ENCODE measurements at regions not wholly inside any gene's neighbourhood (a gene's known extent, or its start where the extent isn't known, plus 50 kb on each side); places are given as distances from the start of the nearest gene placed in this dataset.

DNA sequence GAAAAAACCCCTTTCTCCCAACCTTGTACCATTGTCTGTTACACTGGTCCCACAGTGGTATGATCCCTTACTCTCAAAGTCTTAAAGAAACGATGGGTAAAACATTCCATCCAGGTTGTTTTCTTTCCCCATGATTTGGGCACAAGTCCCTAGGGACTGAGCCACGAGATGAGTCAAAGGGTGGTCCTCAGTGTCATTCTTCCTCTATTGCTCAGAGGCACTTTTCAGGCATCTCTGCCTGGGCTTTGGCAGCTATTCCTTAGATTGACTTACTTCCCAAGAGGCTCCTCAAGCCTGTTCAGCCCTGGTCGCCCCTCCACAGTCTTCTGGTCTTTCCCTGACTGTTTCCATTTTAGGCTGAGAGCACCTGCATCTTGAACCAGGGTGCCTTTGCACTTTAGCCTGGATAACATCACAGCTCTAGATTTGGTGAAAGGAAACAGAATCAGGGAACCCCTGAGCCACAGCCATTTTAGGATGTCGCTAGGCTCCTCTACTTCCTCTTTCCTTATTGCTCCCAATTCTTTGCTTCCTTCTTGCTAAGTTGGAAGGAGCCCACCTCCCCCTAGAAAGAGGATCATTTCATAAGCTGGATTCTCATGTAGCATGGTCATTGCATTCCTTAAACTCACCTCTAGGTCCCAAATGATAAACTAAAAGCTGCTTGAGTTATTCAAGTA is 131.0 kb upstream of the TPRG1 start:
- H3K27me3 Mint-ChIP-seq = no peaks in the 10 kb centered on the region
- ATAC-seq = no peak
- DNase-seq = no peak
- no peak overlapping the region for H3K27ac Mint-ChIP-seq
- H3K4me1 Mint-ChIP-seq = peaks cover 52% of the 10 kb centered on the region
- peaks cover 9% of the 10 kb centered on the region for H3K36me3 Mint-ChIP-seq
- H3K9me3 Mint-ChIP-seq (ENCODE audit: low read depth) = peaks cover 2% of the 10 kb centered on the region
- CTCF ChIA-PET = interaction anchor here (0.9 to 9.1 kb wide), 23 partner anchors 8 to 1302 kb away, joined by 3 to 97 read pairs (median 6); partner anchors contain the start of gene BCL6
- H3K4me3 Mint-ChIP-seq = no peak overlapping the region

DNA sequence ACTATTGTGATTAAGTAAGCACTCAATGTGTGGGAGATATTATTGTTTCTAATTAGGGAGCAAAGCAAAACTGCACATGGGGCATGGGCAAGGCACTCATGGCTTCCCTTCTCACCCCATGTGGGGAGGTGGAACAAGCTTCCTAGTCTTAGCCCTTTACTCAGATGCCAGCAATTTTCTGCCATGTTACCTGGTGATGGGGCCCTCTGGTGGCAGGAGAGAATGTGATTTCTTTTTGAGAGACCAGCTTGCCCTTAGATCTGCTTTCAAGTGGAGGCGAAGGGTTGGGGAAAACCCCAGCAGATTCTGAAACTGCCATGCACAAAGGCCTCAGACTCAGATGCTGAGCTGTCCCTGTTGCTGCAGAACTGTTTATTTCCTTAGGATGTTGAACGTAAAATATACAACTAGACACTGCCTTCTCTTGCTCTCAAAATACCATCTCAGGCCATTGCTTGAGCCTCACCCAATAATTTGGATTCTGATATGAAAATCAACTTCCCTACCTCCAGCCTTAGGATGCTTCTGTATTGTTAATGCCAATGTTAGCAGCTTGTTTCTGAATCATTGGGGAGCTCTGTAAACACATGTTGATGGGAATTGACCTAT is 130.2 kb upstream of the TPRG1 start:
- peaks cover 58% of the 10 kb centered on the region for H3K4me1 Mint-ChIP-seq
- ATAC-seq = peak; percentile 94
- DNase-seq = peak; percentile 86
- peak overlapping the region; percentile 73 for H3K27ac Mint-ChIP-seq
- H3K36me3 Mint-ChIP-seq = peaks cover 9% of the 10 kb centered on the region
- H3K4me3 Mint-ChIP-seq = no peak overlapping the region
- H3K27me3 Mint-ChIP-seq = no peaks in the 10 kb centered on the region
- peaks cover 2% of the 10 kb centered on the region for H3K9me3 Mint-ChIP-seq (ENCODE audit: low read depth)
- CTCF ChIA-PET = interaction anchor here (0.8 to 9.1 kb wide), 26 partner anchors 8 to 1303 kb away, joined by 3 to 97 read pairs (median 6); partner anchors contain the start of gene BCL6

DNA sequence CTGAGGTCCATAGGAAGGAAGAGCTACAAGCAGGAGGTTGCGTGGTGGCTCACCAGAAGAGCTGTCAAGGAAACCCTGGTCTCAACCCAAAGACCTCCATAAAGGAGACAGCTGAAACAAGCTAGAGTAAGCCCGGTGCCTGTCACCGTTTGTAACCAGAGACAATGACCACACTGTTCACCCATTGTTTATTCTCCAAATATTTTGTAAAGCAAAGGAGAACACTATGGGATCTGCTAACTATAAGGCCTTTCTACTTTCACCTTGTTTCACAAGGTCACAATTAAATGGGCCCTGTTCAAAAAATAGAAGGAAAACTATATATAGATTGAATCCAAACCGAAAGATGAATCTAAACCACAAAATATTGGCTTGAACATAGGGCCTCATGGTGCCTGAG is 128.9 kb upstream of the TPRG1 start:
- DNase-seq (no peak), ATAC-seq (no peak)
- CTCF ChIA-PET = interaction anchor here (0.6 to 9.1 kb wide), 6 partner anchors 10 to 1304 kb away, joined by 3 to 97 read pairs (median 18); partner anchors contain the start of gene BCL6
- Mint-ChIP-seq H3K4me1 (peaks cover 60% of the 10 kb centered on the region), H3K9me3 (ENCODE audit: low read depth) (peaks cover 2% of the 10 kb centered on the region), H3K27me3 (no peaks in the 10 kb centered on the region), H3K36me3 (peaks cover 9% of the 10 kb centered on the region), H3K4me3 (no peak overlapping the region), H3K27ac (no peak overlapping the region)

DNA sequence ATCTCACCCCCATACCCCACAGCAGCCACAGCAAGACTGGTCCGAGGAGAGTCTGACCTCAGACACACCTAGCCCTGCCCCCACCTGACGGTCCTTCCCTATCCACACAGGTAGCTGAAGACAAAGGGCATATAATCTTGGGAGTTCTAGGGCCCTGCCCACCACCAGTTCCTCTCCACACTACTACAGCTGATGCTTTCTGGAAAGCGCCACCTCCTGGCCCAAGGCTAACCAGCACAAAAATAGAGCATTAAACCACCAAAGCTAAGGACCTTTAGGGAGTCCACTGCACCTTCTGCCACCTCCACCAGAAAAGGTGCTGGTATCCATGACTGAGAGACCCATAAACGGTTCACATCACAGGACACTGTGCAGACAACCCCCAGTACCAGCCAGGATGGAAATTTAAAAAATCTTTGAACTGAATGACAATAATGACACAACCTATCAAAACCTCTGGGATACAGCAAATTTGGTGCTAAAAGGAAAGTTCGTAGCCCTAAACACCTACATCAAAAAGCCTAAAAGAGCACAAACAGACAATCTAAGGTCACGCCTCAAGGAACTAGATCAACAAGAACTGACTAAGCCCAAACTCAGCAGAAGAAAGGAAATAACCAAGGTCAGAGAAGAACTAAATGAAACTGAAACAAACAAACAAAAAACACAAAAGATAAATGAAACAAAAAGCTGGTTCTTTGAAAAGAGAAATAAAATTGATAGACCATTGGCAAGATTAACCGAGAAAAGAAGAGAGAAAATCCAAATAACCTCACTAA is 122.1 kb upstream of the TPRG1 start:
- Mint-ChIP-seq H3K36me3 (peaks cover 43% of the 10 kb centered on the region), H3K27ac (peak overlapping the region; percentile 98), H3K9me3 (ENCODE audit: low read depth) (no peaks in the 10 kb centered on the region), H3K4me1 (peaks cover 48% of the 10 kb centered on the region), H3K4me3 (peak overlapping the region; percentile 43), H3K27me3 (no peaks in the 10 kb centered on the region)
- DNase-seq (peak; percentile 56), ATAC-seq (peak; percentile 82)
- CTCF ChIA-PET = interaction anchor here (0.7 to 5.5 kb wide), 12 partner anchors 8 to 1311 kb away, joined by 3 to 41 read pairs (median 4); no protein-coding TSS in a partner anchor

DNA sequence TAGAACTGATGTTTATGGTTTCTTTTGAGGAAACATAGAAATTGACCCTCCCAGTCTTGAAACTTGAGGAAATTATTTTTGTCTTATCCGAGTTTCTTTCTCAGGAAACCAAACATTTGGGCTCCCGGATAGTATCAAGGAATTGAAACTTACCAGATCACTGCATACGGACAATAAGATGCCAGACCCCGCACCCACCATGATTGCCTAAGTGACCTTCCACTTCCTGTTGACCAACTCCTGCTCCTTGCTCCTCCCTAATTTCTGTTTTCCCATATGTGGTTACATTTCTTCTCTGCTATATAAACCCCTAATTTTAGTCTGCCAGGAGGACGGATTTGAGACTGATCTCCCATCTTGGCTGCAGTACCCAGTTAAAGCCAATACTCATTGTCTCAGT is 118.4 kb upstream of the TPRG1 start:
- H3K36me3 Mint-ChIP-seq = peaks cover 39% of the 10 kb centered on the region

DNA sequence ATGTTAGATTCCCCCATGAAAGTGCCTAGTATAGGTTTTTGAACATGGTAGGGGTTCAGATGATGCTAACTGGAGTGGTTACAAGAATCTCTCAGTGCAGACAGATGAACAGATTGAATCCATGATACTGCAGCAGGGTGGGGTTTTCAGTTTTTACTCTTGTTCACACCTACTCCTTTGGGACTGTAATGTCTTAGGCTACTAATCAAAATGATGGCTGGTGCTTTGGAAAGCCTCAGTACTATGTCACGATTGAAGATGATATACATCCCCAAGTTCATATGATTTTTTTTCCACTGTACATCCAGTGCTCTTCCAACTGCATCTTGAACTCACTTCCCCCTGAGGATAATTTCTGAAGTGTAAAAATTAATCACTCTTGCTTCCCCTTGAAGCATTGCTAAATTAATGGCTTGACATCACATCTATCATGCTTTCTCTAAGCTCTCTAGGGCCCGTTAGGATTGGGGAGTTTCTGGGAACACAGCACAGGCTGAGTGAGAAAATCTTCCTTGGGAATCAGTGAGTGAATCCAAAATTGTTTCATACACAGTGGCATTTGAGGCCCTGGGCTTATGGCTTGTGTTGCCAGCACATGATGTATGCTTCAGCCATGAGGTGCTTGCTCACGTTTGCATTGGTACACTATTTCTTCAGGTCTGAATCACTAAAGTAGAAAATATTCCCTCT is 115.0 kb upstream of the TPRG1 start:
- Mint-ChIP-seq H3K36me3 (peaks cover 15% of the 10 kb centered on the region), H3K4me3 (no peak overlapping the region), H3K27ac (no peak overlapping the region), H3K4me1 (peaks cover 11% of the 10 kb centered on the region), H3K9me3 (ENCODE audit: low read depth) (peaks cover 4% of the 10 kb centered on the region), H3K27me3 (no peaks in the 10 kb centered on the region)
- DNase-seq (no peak), ATAC-seq (no peak)
- CTCF ChIA-PET = no interaction called here

More for the DNA sequence above, 118.4 kb upstream of the TPRG1 start:
- H3K27me3 Mint-ChIP-seq = no peaks in the 10 kb centered on the region
- H3K9me3 Mint-ChIP-seq (ENCODE audit: low read depth) = no peaks in the 10 kb centered on the region
- DNase-seq (no peak), ATAC-seq (no peak)
- CTCF ChIA-PET = interaction anchor here (1.0 to 5.5 kb wide), 4 partner anchors 12 to 1315 kb away, joined by 3 to 41 read pairs (median 4); no protein-coding TSS in a partner anchor
- H3K27ac Mint-ChIP-seq = no peak overlapping the region
- H3K4me3 Mint-ChIP-seq = no peak overlapping the region
- peaks cover 38% of the 10 kb centered on the region for H3K4me1 Mint-ChIP-seq

DNA sequence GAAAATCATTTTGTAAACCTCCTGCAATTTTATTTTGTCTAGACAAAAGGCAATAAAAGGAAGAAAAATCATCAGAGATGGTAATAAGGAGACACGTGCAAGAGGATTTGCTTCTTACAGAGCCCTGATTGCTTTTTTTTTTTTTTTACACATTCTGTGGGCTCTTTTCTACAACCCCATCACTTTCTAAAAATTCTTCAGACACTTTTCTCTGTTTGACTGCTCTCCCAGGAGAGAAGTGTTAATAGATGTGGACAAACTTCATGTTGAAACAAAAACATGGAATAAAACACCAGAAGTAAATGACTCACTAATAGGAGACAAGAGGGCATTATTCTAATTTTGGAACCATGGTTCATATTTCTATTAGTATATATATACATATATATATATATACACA is 114.4 kb upstream of the TPRG1 start:
- peaks cover 13% of the 10 kb centered on the region for H3K36me3 Mint-ChIP-seq
- CTCF ChIA-PET = no interaction called here
- no peak overlapping the region for H3K27ac Mint-ChIP-seq
- ATAC-seq (no peak), DNase-seq (no peak)
- H3K4me1 Mint-ChIP-seq = peaks cover 8% of the 10 kb centered on the region
- H3K9me3 Mint-ChIP-seq (ENCODE audit: low read depth) = peaks cover 4% of the 10 kb centered on the region
- H3K27me3 Mint-ChIP-seq = no peaks in the 10 kb centered on the region
- H3K4me3 Mint-ChIP-seq = no peak overlapping the region

DNA sequence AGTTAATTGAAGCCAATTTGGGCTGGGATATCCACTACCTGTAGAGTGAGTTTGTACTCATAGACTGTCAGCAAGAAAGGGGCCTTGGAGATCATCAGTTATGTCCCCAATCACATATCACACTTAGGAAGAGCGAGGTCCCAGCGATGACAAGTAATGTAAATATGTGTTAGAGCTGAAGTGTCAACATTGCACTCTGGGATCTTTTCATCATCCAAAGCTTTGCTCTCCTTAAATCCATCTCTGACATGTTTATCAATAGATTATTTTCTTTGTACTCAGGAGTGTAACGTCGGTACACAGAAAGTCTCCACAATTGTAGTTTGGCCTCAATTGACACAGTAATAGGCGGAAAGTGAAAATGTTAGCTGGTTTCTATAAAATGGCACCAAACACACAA is 113.7 kb upstream of the TPRG1 start:
- DNase-seq (no peak), ATAC-seq (no peak)
- H3K27me3 Mint-ChIP-seq = no peaks in the 10 kb centered on the region
- H3K4me1 Mint-ChIP-seq = peaks cover 8% of the 10 kb centered on the region
- H3K27ac Mint-ChIP-seq = no peak overlapping the region
- peaks cover 4% of the 10 kb centered on the region for H3K9me3 Mint-ChIP-seq (ENCODE audit: low read depth)
- CTCF ChIA-PET = no interaction called here
- peaks cover 15% of the 10 kb centered on the region for H3K36me3 Mint-ChIP-seq
- H3K4me3 Mint-ChIP-seq = no peak overlapping the region

DNA sequence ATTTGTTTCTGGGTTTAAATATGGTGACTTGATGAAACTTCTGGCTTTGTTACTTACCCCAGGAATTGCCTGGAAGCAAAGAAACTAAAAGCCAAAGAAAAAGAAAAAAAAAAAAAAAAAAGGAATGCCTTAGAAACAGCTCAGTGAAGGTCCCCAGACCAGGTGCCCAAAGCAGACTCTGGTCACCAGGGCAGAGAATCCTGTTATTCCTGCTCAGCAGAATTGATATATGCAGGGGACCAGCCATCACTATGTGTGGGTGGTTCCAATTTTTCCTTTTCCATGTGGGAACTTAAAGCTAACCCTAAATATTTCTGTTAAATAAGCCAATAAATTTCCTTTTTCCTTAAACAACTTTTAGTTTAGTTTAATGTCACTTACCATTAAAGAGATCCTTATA is 100.8 kb upstream of the TPRG1 start:
- no peak for DNase-seq
- Mint-ChIP-seq H3K36me3 (peaks cover 2% of the 10 kb centered on the region), H3K9me3 (ENCODE audit: low read depth) (no peaks in the 10 kb centered on the region), H3K27ac (no peak overlapping the region), H3K4me3 (no peak overlapping the region), H3K4me1 (peaks cover 11% of the 10 kb centered on the region), H3K27me3 (no peaks in the 10 kb centered on the region)
- no peak for ATAC-seq
- CTCF ChIA-PET = interaction anchor here (0.7 to 1.7 kb wide), 3 partner anchors 28 to 1331 kb away, joined by 3 to 12 read pairs (median 4); no protein-coding TSS in a partner anchor

DNA sequence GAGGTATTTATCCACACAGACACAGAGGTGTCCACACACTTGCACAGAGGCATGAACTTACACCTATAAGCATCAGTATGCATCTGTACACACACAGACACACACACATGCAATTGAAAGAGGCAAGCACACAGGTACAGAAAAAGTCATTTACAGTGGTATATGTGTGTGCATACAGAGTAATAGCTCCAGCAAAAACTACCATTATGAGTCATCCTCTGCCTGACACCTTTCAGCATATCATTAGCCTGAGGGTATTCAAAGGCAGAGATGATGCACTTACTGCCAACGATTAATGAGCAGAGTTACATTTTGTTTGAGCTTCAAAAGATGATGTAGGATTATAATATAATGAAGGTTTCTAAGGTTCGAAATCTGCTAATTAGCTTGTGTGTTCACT is 100.3 kb upstream of the TPRG1 start:
- Mint-ChIP-seq H3K27ac (no peak overlapping the region), H3K27me3 (no peaks in the 10 kb centered on the region), H3K4me1 (peaks cover 11% of the 10 kb centered on the region), H3K36me3 (peaks cover 2% of the 10 kb centered on the region), H3K4me3 (no peak overlapping the region), H3K9me3 (ENCODE audit: low read depth) (no peaks in the 10 kb centered on the region)
- DNase-seq (peak; percentile 44), ATAC-seq (peak; percentile 100)
- CTCF ChIA-PET = interaction anchor here (0.7 to 1.7 kb wide), 4 partner anchors 29 to 1331 kb away, joined by 3 to 12 read pairs (median 4); no protein-coding TSS in a partner anchor

DNA sequence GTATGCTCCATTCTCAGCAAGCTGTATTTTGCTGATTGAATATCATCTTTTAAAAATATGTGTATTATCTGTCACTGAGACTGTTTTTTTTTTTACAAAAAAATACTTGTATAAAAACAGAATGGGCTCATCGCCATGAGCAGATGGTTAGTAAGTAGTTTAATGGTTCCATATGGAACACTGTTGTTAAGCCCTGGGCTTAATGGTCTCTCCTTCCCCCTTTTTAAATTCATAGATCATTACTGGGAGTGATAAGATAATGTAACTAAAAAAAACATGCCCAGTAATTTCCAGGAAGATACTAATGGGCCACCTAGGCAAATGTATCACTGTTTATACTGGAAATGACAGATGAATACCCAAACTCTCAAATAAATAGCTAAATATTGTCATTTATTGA is 95.3 kb upstream of the TPRG1 start:
- CTCF ChIA-PET = interaction anchor here (1.2 kb wide), 1 partner anchor 35 kb away, joined by 3 read pairs; no protein-coding TSS in a partner anchor
- Mint-ChIP-seq H3K4me3 (no peak overlapping the region), H3K9me3 (ENCODE audit: low read depth) (no peaks in the 10 kb centered on the region), H3K36me3 (peaks cover 3% of the 10 kb centered on the region), H3K27ac (no peak overlapping the region), H3K4me1 (peaks cover 7% of the 10 kb centered on the region), H3K27me3 (no peaks in the 10 kb centered on the region)
- ATAC-seq (no peak), DNase-seq (no peak)

DNA sequence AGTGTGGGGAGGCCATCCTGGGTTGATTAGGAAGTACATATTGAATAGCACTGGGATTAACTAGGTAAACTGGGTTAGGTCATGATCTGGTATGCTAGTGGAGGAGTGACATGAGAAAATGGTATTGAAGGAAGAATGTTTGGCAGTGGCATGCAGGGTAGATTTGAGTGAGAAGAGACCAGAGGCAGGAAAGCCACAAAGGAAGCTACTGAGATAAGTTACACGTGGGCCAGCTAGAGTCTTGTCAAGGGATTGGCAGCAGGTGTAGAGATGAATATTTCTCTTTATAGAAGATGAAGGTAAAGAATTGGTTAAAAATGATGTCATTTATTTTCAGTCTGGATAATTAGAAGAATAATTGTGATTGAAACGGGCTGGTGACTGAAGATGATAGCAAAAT is 91.0 kb upstream of the TPRG1 start:
- Mint-ChIP-seq H3K36me3 (peaks cover 3% of the 10 kb centered on the region), H3K4me3 (no peak overlapping the region), H3K27ac (no peak overlapping the region), H3K4me1 (no peaks in the 10 kb centered on the region), H3K9me3 (ENCODE audit: low read depth) (no peaks in the 10 kb centered on the region), H3K27me3 (no peaks in the 10 kb centered on the region)
- peak; percentile 16 for ATAC-seq
- CTCF ChIA-PET = interaction anchor here (0.6 to 0.7 kb wide), 2 partner anchors 9 to 39 kb away, joined by 3 to 4 read pairs; no protein-coding TSS in a partner anchor
- no peak for DNase-seq
